Fibroblast of upper back skin (primary cell): ENCODE measurements at regions not wholly inside any gene's neighbourhood (a gene's known extent, or its start where the extent isn't known, plus 50 kb on each side); places are given as distances from the start of the nearest gene placed in this dataset.

Source experiments
- DNase-seq: peaks from one replicate; pipeline ENCODE4 v3.0.0-alpha.2; 2013

DNA sequence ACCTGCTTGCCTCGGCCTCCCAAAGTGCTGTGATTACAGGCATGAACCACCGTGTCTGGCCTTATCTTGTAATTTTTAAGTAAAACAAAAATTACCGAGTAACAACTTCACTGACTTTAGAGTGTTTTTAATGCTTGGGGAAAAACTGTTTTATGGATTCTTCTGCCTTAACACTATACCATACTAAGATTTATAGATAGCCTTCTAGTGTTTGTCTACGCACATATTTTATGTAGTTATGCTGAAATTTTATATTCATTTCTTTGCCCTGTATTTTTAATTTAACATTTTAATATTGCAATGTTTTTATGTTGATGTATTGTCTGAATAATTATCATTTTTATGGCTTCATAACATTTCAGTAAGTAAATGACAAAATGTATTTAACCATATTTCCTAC lies 96.4 kb upstream of the FTMT start:
- DNase-seq: no peak

DNA sequence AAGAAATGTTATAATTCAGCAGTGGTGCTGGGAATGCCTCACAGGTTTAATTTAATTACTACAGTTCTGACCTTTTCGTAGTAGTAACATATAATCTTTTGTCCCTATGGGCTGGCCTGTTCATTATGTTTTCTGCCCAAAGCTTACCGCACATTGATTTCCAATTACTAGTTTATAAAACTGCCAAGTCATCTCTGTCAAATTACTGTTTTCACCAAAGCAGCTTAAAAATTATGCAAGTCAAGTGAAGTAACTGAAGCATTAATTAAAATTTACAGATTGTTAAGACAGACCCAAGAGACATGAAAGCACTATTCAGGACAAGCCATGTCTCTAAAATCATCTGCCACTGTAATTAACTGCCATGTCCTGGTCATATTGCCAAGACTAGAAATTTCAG lies 93.9 kb upstream of the FTMT start:
- no peak for DNase-seq

DNA sequence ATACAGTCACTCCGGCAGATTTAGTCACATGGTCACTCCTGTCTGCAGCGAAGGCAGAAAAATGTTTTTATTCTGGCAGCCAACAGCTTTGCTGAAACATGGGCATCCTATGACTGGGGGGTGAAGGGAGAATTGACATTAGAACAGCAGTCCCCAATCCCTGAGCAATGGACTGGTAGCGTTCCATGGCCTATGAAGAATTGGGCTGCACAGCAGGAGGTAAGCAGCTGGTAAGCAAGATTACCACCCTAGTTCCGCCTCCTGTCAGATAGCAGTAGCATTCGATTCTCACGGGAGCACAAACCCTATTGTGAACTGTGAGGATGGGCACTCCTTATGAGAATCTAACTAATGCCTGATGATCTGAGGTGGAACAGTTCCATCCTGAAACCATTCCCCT lies 93.1 kb upstream of the FTMT start:
- no peak for DNase-seq

DNA sequence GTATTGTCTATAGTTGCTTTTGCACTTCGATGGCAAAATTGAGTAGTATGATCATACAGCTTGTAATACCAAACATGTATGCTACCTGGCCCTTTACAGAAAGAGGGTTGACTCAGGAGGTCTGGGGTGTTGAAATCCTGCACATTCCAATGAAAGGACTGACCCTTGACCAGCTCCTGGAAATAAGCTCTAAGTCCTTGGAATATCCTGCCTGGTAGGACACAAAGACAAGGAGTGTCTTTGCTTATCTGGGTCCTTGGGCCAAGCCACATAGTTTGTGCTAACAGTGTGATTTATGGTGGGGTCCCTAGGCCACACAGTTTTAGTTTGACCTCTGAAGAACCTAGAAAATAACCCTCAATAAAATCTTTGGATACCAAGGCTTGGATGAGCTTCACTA lies 89.3 kb upstream of the FTMT start:
- no peak for DNase-seq

DNA sequence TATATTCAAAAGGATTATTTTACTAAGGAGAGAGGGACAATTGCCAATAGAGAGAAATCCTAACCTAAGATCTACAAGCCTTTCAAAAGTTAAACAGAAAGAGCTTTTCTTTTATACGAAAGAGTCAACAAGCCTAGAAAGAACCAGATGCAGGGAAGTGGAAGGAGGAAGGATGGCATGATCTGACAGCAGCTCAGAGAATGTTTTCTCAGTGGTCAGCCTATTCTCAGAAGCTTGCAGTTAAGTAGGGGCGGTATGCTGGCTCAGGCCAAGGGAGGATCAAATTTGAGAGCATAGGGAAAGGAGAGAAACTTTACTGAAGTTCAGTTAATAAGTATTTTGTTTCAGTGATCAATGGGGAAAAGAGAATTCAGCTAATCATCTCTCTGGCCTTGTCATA lies 88.0 kb upstream of the FTMT start:
- no peak for DNase-seq

DNA sequence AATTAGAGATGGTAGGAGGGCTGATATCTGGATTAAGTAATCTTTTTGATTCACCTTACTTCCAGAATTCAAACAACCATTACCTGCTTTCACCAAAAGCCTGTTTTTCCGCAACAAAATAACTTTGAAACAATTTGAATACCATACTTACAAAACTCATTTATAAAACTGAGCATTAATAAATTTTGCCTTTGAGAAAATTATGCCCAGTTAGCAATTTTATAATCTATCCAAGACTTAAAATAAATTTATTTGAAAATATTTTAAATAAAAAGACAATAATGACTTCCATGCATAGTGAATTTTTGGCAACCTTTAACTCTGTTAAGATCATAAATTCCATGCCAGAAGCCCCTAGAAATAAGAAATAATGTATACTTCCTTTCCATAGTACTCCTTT lies 71.3 kb upstream of the FTMT start:
- no peak for DNase-seq

DNA sequence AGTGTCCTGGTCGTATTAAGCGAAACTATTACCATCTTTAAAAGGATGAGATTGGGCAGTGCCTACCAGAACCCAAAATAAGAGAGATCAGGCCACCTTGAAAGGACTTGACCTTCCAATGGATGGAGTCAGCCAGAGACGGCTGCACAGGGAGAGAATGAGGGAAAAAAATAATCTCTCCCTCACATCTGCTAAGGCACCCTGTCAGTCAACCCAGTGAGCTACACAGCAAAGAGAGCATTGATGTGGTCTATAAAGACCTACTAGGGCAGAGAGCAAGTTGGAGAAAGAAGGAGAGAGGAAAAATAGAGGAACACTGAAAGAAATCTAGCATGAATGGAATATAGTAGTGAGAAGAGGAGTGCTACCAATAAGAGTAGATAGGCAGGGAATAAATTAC lies 68.0 kb upstream of the FTMT start:
- no peak for DNase-seq

DNA sequence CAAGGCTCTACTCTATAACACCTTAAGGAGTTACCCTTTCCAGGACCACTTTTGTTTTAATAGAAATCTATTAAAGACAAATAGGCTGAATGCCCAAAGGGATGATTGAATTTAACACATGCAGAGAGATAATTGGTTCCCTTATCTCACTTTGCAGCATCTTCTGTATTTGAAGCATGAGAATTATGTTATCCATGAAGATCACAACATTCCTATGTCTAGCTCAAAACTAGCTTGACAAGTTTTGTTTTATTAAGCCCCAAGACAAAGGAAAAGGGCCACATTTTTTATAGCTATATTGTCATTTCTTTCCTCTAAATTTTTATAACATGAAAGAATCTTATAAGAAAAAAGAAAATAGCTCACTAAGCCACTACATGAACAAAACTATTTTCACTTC lies 57.9 kb upstream of the FTMT start:
- DNase-seq: no peak

DNA sequence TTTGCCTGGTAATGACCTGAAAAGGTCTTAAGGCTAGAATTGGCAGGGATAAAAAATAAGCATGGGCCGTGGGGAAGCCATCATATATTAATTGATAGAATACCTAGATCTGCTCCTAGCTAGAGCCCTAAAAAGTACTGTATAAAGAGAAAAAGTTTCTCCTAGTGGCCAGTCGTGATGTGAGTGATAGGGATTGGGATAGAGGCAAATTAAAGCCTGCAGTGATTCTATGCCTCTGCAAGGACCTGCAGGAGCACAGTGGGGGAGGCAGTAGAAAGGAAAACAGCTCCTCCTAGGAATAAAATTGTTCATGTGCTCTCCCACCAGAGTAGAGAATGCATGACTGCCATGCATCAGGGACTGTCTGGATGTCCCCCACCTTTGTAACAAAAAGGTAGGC lies 56.2 kb upstream of the FTMT start:
- no peak for DNase-seq

DNA sequence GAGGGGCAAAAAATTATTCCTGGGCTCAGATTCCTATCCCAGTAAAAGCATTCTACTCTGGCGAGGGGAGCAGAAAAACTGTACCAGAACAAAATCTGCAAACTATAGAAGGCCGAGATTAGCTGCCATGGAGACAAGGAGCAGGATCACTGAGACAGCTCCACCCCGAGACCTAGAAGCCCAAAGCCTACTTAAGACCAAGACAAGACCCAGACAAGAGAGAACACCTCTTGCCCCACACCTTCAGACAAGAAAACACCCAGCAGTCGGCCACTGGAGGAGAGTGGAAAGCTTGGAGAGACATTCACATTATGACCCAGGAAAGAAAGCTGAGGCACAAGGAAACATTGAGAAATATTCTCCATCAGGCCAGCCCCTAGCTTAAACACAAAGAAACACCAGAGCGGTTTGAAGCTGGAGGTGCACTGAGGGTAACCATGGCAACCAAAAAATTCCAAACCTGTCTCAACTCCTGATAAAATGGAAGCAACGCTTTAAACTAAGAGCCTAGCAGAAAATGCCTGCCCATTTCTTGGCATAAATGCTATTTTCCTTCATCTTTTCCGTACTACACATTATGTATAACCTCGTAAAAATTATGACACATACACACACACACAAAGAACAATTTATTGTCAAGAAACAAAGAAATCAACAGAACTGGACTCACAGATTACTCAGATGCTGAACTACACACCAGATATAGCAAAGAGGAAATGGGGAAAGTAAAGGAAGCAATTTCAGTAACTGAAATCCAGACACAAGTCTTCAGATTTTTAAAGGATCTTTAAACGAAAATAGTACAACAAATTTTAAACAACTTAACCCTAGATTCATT lies 53.8 kb upstream of the FTMT start:
- no peak for DNase-seq
